HG03135 (cell line): ENCODE measurements at regions not wholly inside any gene's neighbourhood (a gene's known extent, or its start where the extent isn't known, plus 50 kb on each side); places are given as distances from the start of the nearest gene placed in this dataset.
"Not testable (repeated sequence)": the region's sequence is repeated elsewhere in the genome, so short reads cannot be mapped to it uniquely, and the experiment has no call there.

ENCODE experiments used
- ATAC-seq: cut with Tn5 transposase; IDR thresholded peaks from one replicate; pipeline ENCODE4 v1.9.1; 2021; ENCODE audit warnings: mild to moderate bottlenecking, moderate library complexity; ENCODE audit not compliant: unreplicated experiment

- not testable (repeated sequence) for ATAC-seq
Observed at GRCh38 chr7:10501206-10501884, 472.3 kb upstream of the PHF14 start.

- ATAC-seq = no peak
Observed at GRCh38 chr7:10507032-10507431, 466.6 kb upstream of the PHF14 start.

GRCh38 chr7:10521306-10521705 is 452.4 kb upstream of the PHF14 start:
- ATAC-seq = no peak

GRCh38 chr7:10533429-10533828 is 440.2 kb upstream of the PHF14 start:
- ATAC-seq = not testable (repeated sequence)

GRCh38 chr7:10536561-10536960 is 437.1 kb upstream of the PHF14 start:
- ATAC-seq = no peak

- no peak for ATAC-seq
Observed at GRCh38 chr7:10537764-10538163, 435.9 kb upstream of the PHF14 start.

- no peak for ATAC-seq
Observed at GRCh38 chr7:10557375-10557774, 416.3 kb upstream of the PHF14 start.

GRCh38 chr7:10560497-10560896 is 413.2 kb upstream of the PHF14 start:
- no peak for ATAC-seq

GRCh38 chr7:10568891-10569290 is 404.8 kb upstream of the PHF14 start:
- ATAC-seq = no peak

GRCh38 chr7:10571759-10572158 is 401.9 kb upstream of the PHF14 start:
- ATAC-seq = no peak

- no peak for ATAC-seq
Observed at GRCh38 chr7:10577866-10578374, 395.8 kb upstream of the PHF14 start.

- no peak for ATAC-seq
Observed at GRCh38 chr7:10579561-10579960, 394.1 kb upstream of the PHF14 start.

GRCh38 chr7:10584886-10585285 is 388.8 kb upstream of the PHF14 start:
- ATAC-seq = no peak

GRCh38 chr7:10588084-10588483 is 385.6 kb upstream of the PHF14 start:
- ATAC-seq = no peak

- no peak for ATAC-seq
Observed at GRCh38 chr7:10592604-10593003, 381.1 kb upstream of the PHF14 start.

GRCh38 chr7:10593080-10593479 is 380.6 kb upstream of the PHF14 start:
- no peak for ATAC-seq

- ATAC-seq = no peak
Observed at GRCh38 chr7:10596827-10597226, 376.8 kb upstream of the PHF14 start.

GRCh38 chr7:10604128-10604527 is 369.5 kb upstream of the PHF14 start:
- ATAC-seq = no peak

- no peak for ATAC-seq
Observed at GRCh38 chr7:10612950-10613349, 360.7 kb upstream of the PHF14 start.

GRCh38 chr7:10618953-10619352 is 354.7 kb upstream of the PHF14 start:
- no peak for ATAC-seq

- ATAC-seq = no peak
Observed at GRCh38 chr7:10632712-10633111, 341.0 kb upstream of the PHF14 start.

GRCh38 chr7:10634239-10634638 is 339.4 kb upstream of the PHF14 start:
- ATAC-seq = no peak

GRCh38 chr7:10637991-10638390 is 335.7 kb upstream of the PHF14 start:
- ATAC-seq = no peak
